ENCODE measurements at regions not wholly inside any gene's neighbourhood (a gene's known extent, or its start where the extent isn't known, plus 50 kb on each side); places are given as distances from the start of the nearest gene placed in this dataset.

DNA sequence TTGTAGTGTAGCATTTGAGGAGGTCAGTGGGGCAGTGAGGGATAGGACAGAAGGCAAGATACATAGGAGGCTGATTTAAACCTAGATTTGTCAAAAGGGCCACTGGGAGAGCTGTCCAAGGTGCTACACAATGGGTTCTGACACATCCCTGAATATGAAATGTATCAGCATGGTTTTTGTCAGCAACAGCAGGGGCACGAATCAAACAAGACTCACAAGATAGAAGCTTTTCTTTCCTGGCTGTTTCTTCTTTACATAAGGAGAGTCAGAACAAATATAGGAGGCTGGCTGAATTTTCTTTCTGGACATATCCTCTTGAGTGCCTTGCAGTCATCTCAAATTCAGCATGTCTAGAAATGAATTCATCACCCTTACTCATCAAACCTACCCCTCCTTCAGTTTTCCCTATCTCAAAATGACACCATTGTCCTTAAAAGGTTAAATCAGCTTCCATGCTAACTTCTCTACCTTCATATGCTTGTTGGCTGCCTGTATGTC lies 130.5 kb downstream of the NPIPB5 start:
- TF ChIP-seq POLR2AphosphoS5 (IDR thresholded peaks at IDR 0.05; ENCODE audit: low read depth, low read length) (no peak), TAF1 (IDR thresholded peaks at IDR 0.05; ENCODE audit: borderline replicate concordance, insufficient read depth, low read length) (no peak), REST (IDR thresholded peaks at IDR 0.05; ENCODE audit: insufficient read depth in 1 of 2, low read depth in 2 of 2, low read length in 2 of 2) (peak; percentile 92 to 99), SIN3A (IDR thresholded peaks at IDR 0.05; ENCODE audit: borderline replicate concordance, insufficient read depth, low read length) (no peak), FOXP2 (optimal IDR thresholded peaks at IDR 0.05; ENCODE audit: borderline replicate concordance, extremely low read depth, extremely low read length, insufficient read depth) (no peak)

GRCh38 chr16:22642416-22643088 lies 131.9 kb downstream of the NPIPB5 start:
- TF ChIP-seq SIN3A (IDR thresholded peaks at IDR 0.05; ENCODE audit: borderline replicate concordance, insufficient read depth, low read length) (no peak), FOXP2 (optimal IDR thresholded peaks at IDR 0.05; ENCODE audit: borderline replicate concordance, extremely low read depth, extremely low read length, insufficient read depth) (no peak), POLR2AphosphoS5 (IDR thresholded peaks at IDR 0.05; ENCODE audit: low read depth, low read length) (no peak), TAF1 (IDR thresholded peaks at IDR 0.05; ENCODE audit: borderline replicate concordance, insufficient read depth, low read length) (no peak), REST (IDR thresholded peaks at IDR 0.05; ENCODE audit: insufficient read depth in 1 of 2, low read depth in 2 of 2, low read length in 2 of 2) (no peak)

GRCh38 chr16:22643886-22644285 lies 133.2 kb downstream of the NPIPB5 start:
- TF ChIP-seq SIN3A (IDR thresholded peaks at IDR 0.05; ENCODE audit: borderline replicate concordance, insufficient read depth, low read length), result no peak
- no peak for TF ChIP-seq TAF1 (IDR thresholded peaks at IDR 0.05; ENCODE audit: borderline replicate concordance, insufficient read depth, low read length)
- TF ChIP-seq POLR2AphosphoS5 (IDR thresholded peaks at IDR 0.05; ENCODE audit: low read depth, low read length), result no peak
- TF ChIP-seq REST (IDR thresholded peaks at IDR 0.05; ENCODE audit: insufficient read depth in 1 of 2, low read depth in 2 of 2, low read length in 2 of 2), result no peak
- TF ChIP-seq FOXP2 (optimal IDR thresholded peaks at IDR 0.05; ENCODE audit: borderline replicate concordance, extremely low read depth, extremely low read length, insufficient read depth), result no peak

DNA sequence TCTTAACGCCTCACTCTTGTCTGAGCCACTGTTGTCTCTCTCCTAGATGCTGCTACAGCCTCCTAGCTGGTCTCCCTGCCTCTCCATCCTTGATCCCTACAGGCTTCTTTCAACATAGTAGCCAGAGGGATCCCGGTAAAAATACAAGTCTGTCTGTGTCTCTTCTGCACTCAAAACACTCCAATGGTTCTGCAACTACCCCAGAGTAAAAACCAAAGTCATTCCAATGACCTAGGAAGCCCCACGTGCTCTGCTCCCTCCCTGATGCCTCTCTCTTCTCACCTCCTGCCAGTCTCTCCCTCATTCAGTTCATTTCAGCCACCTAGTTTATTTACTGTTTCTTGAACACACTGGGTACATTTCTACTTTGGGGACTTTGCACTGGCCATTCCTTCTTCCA lies 135.2 kb downstream of the NPIPB5 start:
- TF ChIP-seq REST (IDR thresholded peaks at IDR 0.05; ENCODE audit: insufficient read depth in 1 of 2, low read depth in 2 of 2, low read length in 2 of 2), result no peak
- TF ChIP-seq TAF1 (IDR thresholded peaks at IDR 0.05; ENCODE audit: borderline replicate concordance, insufficient read depth, low read length), result no peak
- TF ChIP-seq FOXP2 (optimal IDR thresholded peaks at IDR 0.05; ENCODE audit: borderline replicate concordance, extremely low read depth, extremely low read length, insufficient read depth), result no peak
- TF ChIP-seq POLR2AphosphoS5 (IDR thresholded peaks at IDR 0.05; ENCODE audit: low read depth, low read length), result no peak
- no peak for TF ChIP-seq SIN3A (IDR thresholded peaks at IDR 0.05; ENCODE audit: borderline replicate concordance, insufficient read depth, low read length)
